Parathyroid adenoma (tissue), 2 donors: ENCODE measurements at regions not wholly inside any gene's neighbourhood (a gene's known extent, or its start where the extent isn't known, plus 50 kb on each side); places are given as distances from the start of the nearest gene placed in this dataset.

Source experiments
- H2AFZ ChIP-seq: fragments of 300-600 bp; sonication (generic); one replicate; pipeline ENCODE4 v1.7.0; 2017; ENCODE audit warnings: antibody characterized with exemption, mild to moderate bottlenecking
- H3K27ac ChIP-seq: fragments of 300-600 bp; sonication (generic); one replicate; pipeline ENCODE4 v1.7.0; 2017
- H3K27me3 ChIP-seq: fragments of 300-600 bp; sonication (generic); one replicate; pipeline ENCODE4 v1.7.0; 2017; ENCODE audit warnings: low read length; ENCODE audit not compliant: control insufficient read depth, insufficient read depth
- H3K36me3 ChIP-seq: fragments of 300-600 bp; sonication (generic); one replicate; pipeline ENCODE4 v1.7.0; 2017; ENCODE audit warnings: low read length; ENCODE audit not compliant: control insufficient read depth, insufficient read depth
- H3K4me1 ChIP-seq: fragments of 300-600 bp; sonication (generic); one replicate; pipeline ENCODE4 v1.7.0; 2017; ENCODE audit warnings: control low read depth
- H3K4me2 ChIP-seq: fragments of 300-600 bp; sonication (generic); one replicate; pipeline ENCODE4 v1.7.0; 2017; ENCODE audit warnings: low read length
- H3K4me3 ChIP-seq: fragments of 300-600 bp; sonication (generic); one replicate; pipeline ENCODE4 v1.7.0; 2017; ENCODE audit warnings: low read depth, low read length
- H3K79me2 ChIP-seq: fragments of 300-600 bp; sonication (generic); one replicate; pipeline ENCODE4 v1.7.0; 2017; ENCODE audit warnings: control low read depth
- H3K9ac ChIP-seq: fragments of 300-600 bp; sonication (generic); one replicate; pipeline ENCODE4 v1.7.0; 2017; ENCODE audit warnings: mild to moderate bottlenecking
- H3K9me3 ChIP-seq: fragments of 300-600 bp; sonication (generic); one replicate; pipeline ENCODE4 v1.7.0; 2017; ENCODE audit warnings: low read length; ENCODE audit not compliant: control insufficient read depth
- CTCF ChIP-seq: fragments of 300-600 bp; sonication (generic); IDR thresholded peaks from one replicate; pipeline ENCODE4 v1.7.0; 2017; ENCODE audit warnings: antibody characterized with exemption, mild to moderate bottlenecking
- donor health status: primary hyperparathyroidism.

DNA sequence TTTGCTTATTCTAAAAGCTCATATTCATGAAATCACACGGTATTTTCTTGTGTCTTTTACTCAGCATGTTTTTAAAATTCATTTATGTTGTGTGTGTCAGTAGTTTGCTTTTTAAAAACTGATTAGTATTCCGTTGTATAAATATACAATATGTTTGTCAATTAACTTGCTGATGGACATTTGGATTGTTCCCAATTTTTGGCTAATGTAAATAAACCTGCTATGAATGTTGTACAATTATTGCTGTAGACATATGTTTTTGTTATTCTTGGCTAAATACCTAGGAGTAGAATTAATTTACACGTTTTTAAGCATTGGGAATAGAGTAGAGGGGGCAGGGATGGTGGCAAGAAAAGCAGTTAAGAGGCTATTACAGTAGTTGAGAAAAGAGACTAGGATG, 199.5 kb upstream of the CCL2 start:
- no peaks in the 10 kb centered on the region for H3K9me3 ChIP-seq
- H3K9ac ChIP-seq: no peak overlapping the region
- no peak for TF ChIP-seq CTCF
- no peak overlapping the region for H3K4me2 ChIP-seq
- H3K4me1 ChIP-seq: no peaks in the 10 kb centered on the region
- H3K4me3 ChIP-seq: no peak overlapping the region
- no peaks in the 10 kb centered on the region for H3K27me3 ChIP-seq
- H3K36me3 ChIP-seq: no peaks in the 10 kb centered on the region
- no peak overlapping the region for H3K27ac ChIP-seq
- H3K79me2 ChIP-seq: no peaks in the 10 kb centered on the region
- no peak overlapping the region for H2AFZ ChIP-seq

GRCh38 chr17:34059423-34060220, 195.5 kb upstream of the CCL2 start:
- TF ChIP-seq CTCF: no peak
- Histone ChIP-seq H3K79me2 (no peaks in the 10 kb centered on the region), H3K4me1 (no peaks in the 10 kb centered on the region), H3K4me2 (no peak overlapping the region), H3K4me3 (no peak overlapping the region), H2AFZ (no peak overlapping the region), H3K27me3 (no peaks in the 10 kb centered on the region), H3K9me3 (no peaks in the 10 kb centered on the region), H3K9ac (no peak overlapping the region), H3K36me3 (no peaks in the 10 kb centered on the region), H3K27ac (no peak overlapping the region)

DNA sequence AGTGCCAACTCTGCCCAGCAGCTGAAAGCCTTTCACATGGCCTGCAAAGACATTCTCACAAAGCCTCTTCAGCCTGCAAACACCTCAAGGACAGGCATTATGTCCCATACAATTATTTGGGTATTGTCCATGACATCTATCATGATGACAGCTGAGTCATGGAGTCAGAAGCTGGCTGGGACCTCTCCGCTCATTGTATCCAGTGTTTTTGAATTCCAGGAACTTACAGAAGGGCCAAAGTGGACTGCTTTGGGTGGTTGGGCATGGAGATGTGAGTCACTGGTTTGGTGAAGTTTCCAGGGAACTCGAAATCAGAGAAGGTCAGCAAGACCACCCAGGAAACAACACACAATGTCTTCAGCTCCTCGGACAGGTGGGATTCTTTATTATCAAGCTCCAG, 188.6 kb upstream of the CCL2 start:
- Histone ChIP-seq H3K9ac (no peak overlapping the region), H2AFZ (no peak overlapping the region), H3K79me2 (no peaks in the 10 kb centered on the region)

GRCh38 chr17:34067011-34067410, 188.1 kb upstream of the CCL2 start:
- Histone ChIP-seq H3K36me3 (no peaks in the 10 kb centered on the region), H3K79me2 (no peaks in the 10 kb centered on the region), H3K27me3 (no peaks in the 10 kb centered on the region), H3K9me3 (no peaks in the 10 kb centered on the region), H2AFZ (no peak overlapping the region), H3K4me2 (no peak overlapping the region), H3K4me3 (no peak overlapping the region), H3K27ac (no peak overlapping the region), H3K9ac (no peak overlapping the region), H3K4me1 (no peaks in the 10 kb centered on the region)
- TF ChIP-seq CTCF: no peak

More for the DNA sequence above, 188.6 kb upstream of the CCL2 start:
- H3K36me3 ChIP-seq: no peaks in the 10 kb centered on the region
- no peak overlapping the region for H3K4me2 ChIP-seq
- TF ChIP-seq CTCF: no peak
- H3K9me3 ChIP-seq: no peaks in the 10 kb centered on the region
- H3K27ac ChIP-seq: no peak overlapping the region
- no peaks in the 10 kb centered on the region for H3K27me3 ChIP-seq
- no peak overlapping the region for H3K4me3 ChIP-seq
- no peaks in the 10 kb centered on the region for H3K4me1 ChIP-seq

- Histone ChIP-seq H3K27me3 (no peaks in the 10 kb centered on the region), H3K79me2 (no peaks in the 10 kb centered on the region), H3K4me3 (no peak overlapping the region), H3K4me2 (no peak overlapping the region), H3K9me3 (no peaks in the 10 kb centered on the region), H3K36me3 (no peaks in the 10 kb centered on the region), H3K4me1 (no peaks in the 10 kb centered on the region), H3K9ac (no peak overlapping the region), H3K27ac (no peak overlapping the region), H2AFZ (no peak overlapping the region)
- no peak for TF ChIP-seq CTCF
These were observed 186.5 kb upstream of the CCL2 start for GRCh38 chr17:34068571-34068970.
